Heart left ventricle (tissue), 13 donors: ENCODE measurements at regions not wholly inside any gene's neighbourhood (a gene's known extent, or its start where the extent isn't known, plus 50 kb on each side); places are given as distances from the start of the nearest gene placed in this dataset.

ENCODE experiments used
- CTCF ChIP-seq, 12 donors: fragments of 200-600 bp; sonication (generic) in 4 of 12; IDR thresholded peaks; one replicate each; pipeline versions ENCODE4 v1.5.0 to v1.8.0; 2018 to 2022; ENCODE audit warnings: antibody characterized with exemption in 12 of 12, mild to moderate bottlenecking in 5 of 12
- POLR2A ChIP-seq, 2 donors: fragments of 450-650 bp; IDR thresholded peaks; one replicate each; pipeline ENCODE4 v1.6.1; 2017; ENCODE audit warnings: antibody characterized with exemption in 2 of 2, mild to moderate bottlenecking in 2 of 2, moderate library complexity in 2 of 2
- donor health status: ischemic (EF 13 %, LVEDD 7.1; RV severe dilation, severe dysfunction).
- donor health status: DM: no; HTN: yes; CAD: no.
- donor health status: DM: no; HTN: no; CAD: no.
- donor health status: ischemic (EF 25% LVEDD 6.9; RV normal size, moderate dysfunction).
- donor health status: ischemic (EF 25% LVEDD 5.7; RV mildly dilated, moderate dysfunction).
- donor health status: ischemic (EF 35%, LVEDD 5.7; RV mildly dilated, moderate dysfunction).
- donor health status: nonischemic (EF 11% LVEDD 7.7; RV severe dilation, severe dysfunction).
- donor health status: DM: yes; HTN: yes; CAD: no.
- donor health status: PGD.
- donor health status: ischemic (EF 29% LVEDD 5.4; RV normal size, mild dysfunction).
- donor health status: nonischemic (EF 23%, LVEDD 6.1; RV moderate dilation, normal function).

DNA sequence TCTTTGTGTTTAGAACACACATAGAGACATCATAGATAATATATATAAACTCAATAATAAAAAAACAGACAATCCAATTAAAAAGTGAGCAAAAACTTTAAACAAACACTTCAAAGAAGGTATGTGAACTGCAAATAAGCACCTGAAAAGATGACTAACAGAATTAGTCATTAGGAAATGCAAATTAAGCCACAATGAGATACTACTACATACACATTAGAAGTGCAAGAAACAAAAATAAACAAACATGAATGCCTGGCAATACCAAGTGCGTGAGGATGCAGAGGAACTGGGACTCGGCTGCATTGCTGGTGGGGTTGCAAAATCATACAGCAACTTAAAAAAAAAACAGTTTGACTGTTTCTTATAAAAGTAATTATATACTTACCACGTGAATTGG lies 799.0 kb downstream of the KCNJ2 start:
- TF ChIP-seq CTCF (IDR thresholded peaks at IDR 0.05), result no peak
- TF ChIP-seq POLR2A (IDR thresholded peaks at IDR 0.05), result no peak
